ENCODE measurements at regions not wholly inside any gene's neighbourhood (a gene's known extent, or its start where the extent isn't known, plus 50 kb on each side); places are given as distances from the start of the nearest gene placed in this dataset.
A peak's percentile ranks its signal among the peaks of the same experiment; 100 is the strongest.

- no peak for DNase-seq
Observed at GRCh38 chr1:58891347-58891746, 107.5 kb upstream of the JUN start.

GRCh38 chr1:58893257-58893869 lies 109.5 kb upstream of the JUN start:
- no peak for DNase-seq

GRCh38 chr1:58895082-58895481 lies 111.2 kb upstream of the JUN start:
- DNase-seq: no peak

- no peak for DNase-seq
Observed at GRCh38 chr1:58895559-58896145, 111.8 kb upstream of the JUN start.

- DNase-seq: no peak
Observed at GRCh38 chr1:58896246-58897183, 112.7 kb upstream of the JUN start.

GRCh38 chr1:58898739-58899586 lies 115.1 kb upstream of the JUN start:
- DNase-seq: no peak

- no peak for DNase-seq
Observed at GRCh38 chr1:58899587-58900271, 115.9 kb upstream of the JUN start.

- DNase-seq: no peak
Observed at GRCh38 chr1:58900396-58900795, 116.5 kb upstream of the JUN start.

- DNase-seq: no peak
Observed at GRCh38 chr1:58901008-58901407, 117.2 kb upstream of the JUN start.

- DNase-seq: no peak
Observed at GRCh38 chr1:58902830-58903513, 119.1 kb upstream of the JUN start.

- DNase-seq: peak; percentile 63
Observed at GRCh38 chr1:58903514-58904298, 119.9 kb upstream of the JUN start.

GRCh38 chr1:58904299-58905125 lies 120.7 kb upstream of the JUN start:
- DNase-seq: no peak

- no peak for DNase-seq
Observed at GRCh38 chr1:58905126-58905490, 121.3 kb upstream of the JUN start.

- DNase-seq: peak; percentile 22
Observed at GRCh38 chr1:58905628-58906221, 121.9 kb upstream of the JUN start.

- DNase-seq: no peak
Observed at GRCh38 chr1:58907398-58907797, 123.6 kb upstream of the JUN start.

- no peak for DNase-seq
Observed at GRCh38 chr1:58908561-58909560, 125.0 kb upstream of the JUN start.

GRCh38 chr1:58909914-58910681 lies 126.3 kb upstream of the JUN start:
- DNase-seq: no peak
